ENCODE measurements at regions not wholly inside any gene's neighbourhood (a gene's known extent, or its start where the extent isn't known, plus 50 kb on each side); places are given as distances from the start of the nearest gene placed in this dataset.

DNA sequence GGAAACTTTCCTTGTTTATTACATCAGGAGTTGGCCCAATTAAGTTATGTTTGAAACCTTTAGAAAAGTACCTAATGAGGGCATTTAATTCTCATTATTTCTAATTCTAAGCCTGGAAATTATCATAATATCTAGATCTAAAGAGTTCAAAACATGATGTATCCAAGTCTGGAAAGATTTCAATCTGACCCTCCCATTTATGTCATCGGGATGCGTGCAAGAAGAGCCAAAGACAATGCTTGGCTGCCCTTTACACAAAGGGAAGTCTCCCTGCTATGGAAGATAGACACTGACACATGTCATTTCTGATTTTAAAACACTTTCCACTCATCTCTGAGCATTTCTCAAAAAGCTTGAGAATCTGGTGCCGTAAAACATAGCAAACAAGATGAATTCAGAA is 222.4 kb downstream of the ANTXR2 start:
- TF ChIP-seq CTCF (IDR thresholded peaks at IDR 0.05) = no peak
- H3K4me3 Mint-ChIP-seq = no peak overlapping the region
- DNase-seq (no peak), ATAC-seq (ENCODE audit: poor library complexity) (no peak)
- no peaks in the 10 kb centered on the region for H3K4me1 Mint-ChIP-seq (ENCODE audit: low read depth)
- intact Hi-C loops (cut with DNase I, micrococcal nuclease) = no loop called here
- no peaks in the 10 kb centered on the region for H3K9me3 ChIP-seq (ENCODE audit: control insufficient read depth in 1 of 2, insufficient read depth in 1 of 2, low read length in 2 of 2)
- no peaks in the 10 kb centered on the region for H3K27me3 ChIP-seq (ENCODE audit: control insufficient read depth in 1 of 2, insufficient read depth in 2 of 2, low read length in 2 of 2)
- ChIA-PET POLR2A (no interaction called here), CTCF (no interaction called here)
- no peaks in the 10 kb centered on the region for H3K36me3 ChIP-seq (ENCODE audit: insufficient read depth, low read length)
- no peaks in the 10 kb centered on the region for H3K9me3 Mint-ChIP-seq
- H3K27me3 Mint-ChIP-seq = peaks cover 16% of the 10 kb centered on the region
- no peak overlapping the region for H3K27ac Mint-ChIP-seq
- no peaks in the 10 kb centered on the region for H3K36me3 Mint-ChIP-seq (ENCODE audit: low read depth)
- H3K4me1 ChIP-seq (ENCODE audit: insufficient read depth, low read length) = no peaks in the 10 kb centered on the region
- no peak overlapping the region for H3K27ac ChIP-seq (ENCODE audit: low read depth in 1 of 2, low read length in 2 of 2)
- H3K4me3 ChIP-seq (ENCODE audit: low read length) = no peak overlapping the region

GRCh38 chr4:79848329-79848728 is 224.7 kb downstream of the ANTXR2 start:
- H3K27ac Mint-ChIP-seq = no peak overlapping the region
- Histone ChIP-seq H3K4me3 (ENCODE audit: low read length) (no peak overlapping the region), H3K4me1 (ENCODE audit: insufficient read depth, low read length) (no peaks in the 10 kb centered on the region), H3K27me3 (ENCODE audit: control insufficient read depth in 1 of 2, insufficient read depth in 2 of 2, low read length in 2 of 2) (no peaks in the 10 kb centered on the region), H3K9me3 (ENCODE audit: control insufficient read depth in 1 of 2, insufficient read depth in 1 of 2, low read length in 2 of 2) (peaks cover 0 to 8% of the 10 kb centered on the region in 2 experiments), H3K27ac (ENCODE audit: low read depth in 1 of 2, low read length in 2 of 2) (no peak overlapping the region), H3K36me3 (ENCODE audit: insufficient read depth, low read length) (no peaks in the 10 kb centered on the region)
- TF ChIP-seq CTCF (IDR thresholded peaks at IDR 0.05) = no peak
- POLR2A ChIA-PET = no interaction called here
- no peaks in the 10 kb centered on the region for H3K4me1 Mint-ChIP-seq (ENCODE audit: low read depth)
- H3K27me3 Mint-ChIP-seq = peaks cover 16% of the 10 kb centered on the region
- CTCF ChIA-PET = no interaction called here
- H3K36me3 Mint-ChIP-seq (ENCODE audit: low read depth) = no peaks in the 10 kb centered on the region
- H3K4me3 Mint-ChIP-seq = no peak overlapping the region
- ATAC-seq (ENCODE audit: poor library complexity) (no peak), DNase-seq (no peak)
- intact Hi-C loops (cut with DNase I, micrococcal nuclease) = no loop called here
- peaks cover 5% of the 10 kb centered on the region for H3K9me3 Mint-ChIP-seq

DNA sequence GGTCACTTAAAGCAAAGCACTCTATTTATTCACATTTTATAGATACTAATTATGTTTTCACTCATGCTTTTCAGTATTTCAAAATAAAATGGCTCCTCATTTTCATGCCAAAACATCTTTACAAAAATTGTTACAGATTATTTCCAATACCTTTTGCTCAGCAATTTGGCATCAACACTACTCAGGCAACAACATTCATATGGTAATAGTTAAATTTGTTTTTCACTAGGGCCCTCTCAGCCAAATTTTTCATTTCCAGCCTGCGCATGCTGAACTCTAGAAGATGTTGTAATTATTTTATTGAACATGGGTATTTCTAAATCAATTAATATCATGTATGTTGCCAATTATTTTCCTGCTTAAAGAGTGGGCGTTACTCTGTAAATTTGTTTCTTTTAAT is 225.6 kb downstream of the ANTXR2 start:
- no peaks in the 10 kb centered on the region for H3K27me3 ChIP-seq (ENCODE audit: control insufficient read depth in 1 of 2, insufficient read depth in 2 of 2, low read length in 2 of 2)
- Mint-ChIP-seq H3K36me3 (ENCODE audit: low read depth) (no peaks in the 10 kb centered on the region), H3K27ac (no peak overlapping the region), H3K27me3 (peaks cover 16% of the 10 kb centered on the region), H3K4me3 (no peak overlapping the region), H3K9me3 (peaks cover 9% of the 10 kb centered on the region), H3K4me1 (ENCODE audit: low read depth) (no peaks in the 10 kb centered on the region)
- no peak overlapping the region for H3K27ac ChIP-seq (ENCODE audit: low read depth in 1 of 2, low read length in 2 of 2)
- no peak overlapping the region for H3K4me3 ChIP-seq (ENCODE audit: low read length)
- H3K9me3 ChIP-seq (ENCODE audit: control insufficient read depth in 1 of 2, insufficient read depth in 1 of 2, low read length in 2 of 2) = peaks cover 0 to 10% of the 10 kb centered on the region in 2 experiments
- intact Hi-C loops (cut with DNase I, micrococcal nuclease) = no loop called here
- no peak for DNase-seq
- CTCF ChIA-PET = no interaction called here
- POLR2A ChIA-PET = no interaction called here
- H3K36me3 ChIP-seq (ENCODE audit: insufficient read depth, low read length) = no peaks in the 10 kb centered on the region
- TF ChIP-seq CTCF (IDR thresholded peaks at IDR 0.05) = no peak
- no peak for ATAC-seq (ENCODE audit: poor library complexity)
- H3K4me1 ChIP-seq (ENCODE audit: insufficient read depth, low read length) = no peaks in the 10 kb centered on the region
